ENCODE measurements at regions not wholly inside any gene's neighbourhood (a gene's known extent, or its start where the extent isn't known, plus 50 kb on each side); places are given as distances from the start of the nearest gene placed in this dataset.

DNA sequence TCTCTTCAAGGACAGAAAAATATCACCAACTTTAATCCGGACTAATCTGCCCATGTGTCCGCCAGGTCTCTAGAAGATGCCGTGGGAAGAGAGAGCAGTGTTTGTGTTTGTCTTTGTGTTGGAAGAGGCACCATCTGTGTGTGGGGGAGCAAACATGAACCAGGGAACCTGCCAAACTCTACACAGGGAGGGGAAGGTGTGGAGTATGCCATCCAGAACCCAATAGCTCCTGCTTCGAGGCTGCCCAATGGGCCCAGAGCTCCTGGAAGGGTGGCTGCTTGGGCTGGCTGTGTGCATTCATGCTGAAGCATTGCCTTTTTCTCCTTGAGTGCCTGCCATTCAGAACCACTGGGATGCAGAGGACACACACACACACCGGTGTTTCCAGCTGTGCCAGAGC lies 536.2 kb downstream of the MID1IP1 start:
- Histone ChIP-seq H3K9ac (ENCODE audit: insufficient read depth in 1 of 2, low read depth in 2 of 2, low read length in 2 of 2) (no peak overlapping the region), H3K9me1 (ENCODE audit: control insufficient read depth, insufficient read depth, low read length) (no peaks in the 10 kb centered on the region), H2AFZ (ENCODE audit: low read depth, low read length) (no peak overlapping the region), H3K36me3 (ENCODE audit: control insufficient read depth, insufficient read depth, low read length) (no peaks in the 10 kb centered on the region), H4K20me1 (replicated peaks; ENCODE audit: control insufficient read depth, insufficient read depth, low read length) (no peaks in the 10 kb centered on the region), H3K27ac (ENCODE audit: extremely low read depth, low read depth, low read length) (no peak overlapping the region), H3K4me3 (no peak overlapping the region), H3K79me2 (ENCODE audit: control insufficient read depth, insufficient read depth, low read length) (no peaks in the 10 kb centered on the region), H3K9me3 (replicated peaks; ENCODE audit: control insufficient read depth, insufficient read depth, low read depth, low read length) (no peaks in the 10 kb centered on the region), H3K4me1 (replicated peaks in 1 of 2; ENCODE audit: control insufficient read depth in 2 of 2, insufficient read depth in 2 of 2, low read length in 2 of 2) (no peaks in the 10 kb centered on the region), H3K4me2 (ENCODE audit: insufficient read depth, low read length) (no peak overlapping the region), H3K27me3 (ENCODE audit: control insufficient read depth in 2 of 2, insufficient read depth in 2 of 2, low read length in 2 of 2) (no peaks in the 10 kb centered on the region; a peak in 1 of 5 replicates)
- FAIRE-seq (no peak), ATAC-seq (no peak), DNase-seq (ENCODE audit: extremely low read depth in 1 of 4, low spot score in 3 of 4) (no peak)
- ChIA-PET CTCF (ENCODE audit: low intra/inter-chr PET ratio) (no interaction called here), POLR2A (no interaction called here)
- in situ Hi-C loops (cut with MboI) (no loop called here), intact Hi-C loops (cut with micrococcal nuclease) (no loop called here)
- TF ChIP-seq, protein P1, sequence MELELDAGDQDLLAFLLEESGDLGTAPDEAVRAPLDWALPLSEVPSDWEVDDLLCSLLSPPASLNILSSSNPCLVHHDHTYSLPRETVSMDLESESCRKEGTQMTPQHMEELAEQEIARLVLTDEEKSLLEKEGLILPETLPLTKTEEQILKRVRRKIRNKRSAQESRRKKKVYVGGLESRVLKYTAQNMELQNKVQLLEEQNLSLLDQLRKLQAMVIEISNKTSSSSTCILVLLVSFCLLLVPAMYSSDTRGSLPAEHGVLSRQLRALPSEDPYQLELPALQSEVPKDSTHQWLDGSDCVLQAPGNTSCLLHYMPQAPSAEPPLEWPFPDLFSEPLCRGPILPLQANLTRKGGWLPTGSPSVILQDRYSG (tag; conservative IDR thresholded peaks at IDR 0.05; ENCODE audit: low read depth): no peak
- TF ChIP-seq ZNF133 (CRISPR knock-in tag; IDR thresholded peaks at IDR 0.05) (no peak), POLR2B (IDR thresholded peaks at IDR 0.05; ENCODE audit: low read depth, partially characterized antibody) (no peak), ILF3 (IDR thresholded peaks at IDR 0.05; ENCODE audit: borderline replicate concordance) (no peak), PTRF (tag; IDR thresholded peaks at IDR 0.05) (no peak)
- BruUV-seq (replicated peaks): no TSS peak
- 2% methylated on average over 5 of the region's 5 CpGs for WGBS (ENCODE audit: insufficient coverage, low coverage, missing lambda C conversion rate)

DNA sequence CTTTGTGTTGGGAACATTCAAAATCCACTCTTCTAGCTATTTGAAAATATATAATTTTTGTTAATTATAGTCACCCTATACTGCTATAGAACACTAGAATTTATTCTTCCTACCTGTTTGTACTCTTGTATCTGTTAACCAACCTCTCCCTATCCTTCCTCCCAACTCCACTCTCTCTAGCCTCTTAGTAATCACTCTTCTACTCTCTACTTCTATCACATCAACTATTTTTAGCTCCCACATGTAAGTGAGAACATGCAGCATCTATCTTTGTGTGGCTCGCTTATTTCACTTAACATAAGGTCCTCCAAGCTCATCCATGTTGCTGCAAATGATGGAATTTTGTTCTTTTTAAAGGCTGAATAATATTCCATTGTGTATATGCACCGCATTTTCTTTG lies 537.3 kb downstream of the MID1IP1 start:
- in situ Hi-C loops (cut with MboI): no loop called here
- no TSS peak for BruUV-seq (replicated peaks)
- FAIRE-seq (no peak), DNase-seq (ENCODE audit: extremely low read depth in 1 of 4, low spot score in 3 of 4) (no peak), ATAC-seq (no peak)
- H3K27me3 ChIP-seq (ENCODE audit: control insufficient read depth in 2 of 2, insufficient read depth in 2 of 2, low read length in 2 of 2): no peaks in the 10 kb centered on the region; a peak in 1 of 5 replicates
- CTCF ChIA-PET (ENCODE audit: low intra/inter-chr PET ratio): no interaction called here
- no peak overlapping the region for H3K27ac ChIP-seq (ENCODE audit: extremely low read depth, low read depth, low read length)
- no peaks in the 10 kb centered on the region for H3K9me1 ChIP-seq (ENCODE audit: control insufficient read depth, insufficient read depth, low read length)
- no peak overlapping the region for H3K9ac ChIP-seq (ENCODE audit: insufficient read depth in 1 of 2, low read depth in 2 of 2, low read length in 2 of 2)
- no peaks in the 10 kb centered on the region for H3K79me2 ChIP-seq (ENCODE audit: control insufficient read depth, insufficient read depth, low read length)
- H2AFZ ChIP-seq (ENCODE audit: low read depth, low read length): no peak overlapping the region
- no peak overlapping the region for H3K4me2 ChIP-seq (ENCODE audit: insufficient read depth, low read length)
- POLR2A ChIA-PET: interaction anchor here (0.6 kb wide), 1 partner anchor 27 kb away, joined by 3 read pairs; no protein-coding TSS in a partner anchor
- 0% methylated on average over 2 of the region's 2 CpGs for WGBS (ENCODE audit: insufficient coverage, low coverage, missing lambda C conversion rate)
- intact Hi-C loops (cut with micrococcal nuclease): no loop called here
- H3K9me3 ChIP-seq (replicated peaks; ENCODE audit: control insufficient read depth, insufficient read depth, low read depth, low read length): no peaks in the 10 kb centered on the region
- no peaks in the 10 kb centered on the region for H3K36me3 ChIP-seq (ENCODE audit: control insufficient read depth, insufficient read depth, low read length)
- no peaks in the 10 kb centered on the region for H3K4me1 ChIP-seq (replicated peaks in 1 of 2; ENCODE audit: control insufficient read depth in 2 of 2, insufficient read depth in 2 of 2, low read length in 2 of 2)
- no peaks in the 10 kb centered on the region for H4K20me1 ChIP-seq (replicated peaks; ENCODE audit: control insufficient read depth, insufficient read depth, low read length)
- no peak overlapping the region for H3K4me3 ChIP-seq
- TF ChIP-seq RBM15 (IDR thresholded peaks at IDR 0.05; ENCODE audit: insufficient read depth, low read length) (no peak), TEAD1 (CRISPR knock-in tag; IDR thresholded peaks at IDR 0.05) (no peak), KLF13 (tag; IDR thresholded peaks at IDR 0.05; ENCODE audit: borderline replicate concordance, low read depth) (no peak), MYC (IDR thresholded peaks at IDR 0.05; ENCODE audit: low read depth, low read length) (no peak), MYC (CRISPR knock-in tag; IDR thresholded peaks at IDR 0.05; ENCODE audit: borderline replicate concordance, low read depth) (no peak), MECOM (CRISPR knock-in tag; IDR thresholded peaks at IDR 0.05) (no peak)
- TF ChIP-seq, protein P2, sequence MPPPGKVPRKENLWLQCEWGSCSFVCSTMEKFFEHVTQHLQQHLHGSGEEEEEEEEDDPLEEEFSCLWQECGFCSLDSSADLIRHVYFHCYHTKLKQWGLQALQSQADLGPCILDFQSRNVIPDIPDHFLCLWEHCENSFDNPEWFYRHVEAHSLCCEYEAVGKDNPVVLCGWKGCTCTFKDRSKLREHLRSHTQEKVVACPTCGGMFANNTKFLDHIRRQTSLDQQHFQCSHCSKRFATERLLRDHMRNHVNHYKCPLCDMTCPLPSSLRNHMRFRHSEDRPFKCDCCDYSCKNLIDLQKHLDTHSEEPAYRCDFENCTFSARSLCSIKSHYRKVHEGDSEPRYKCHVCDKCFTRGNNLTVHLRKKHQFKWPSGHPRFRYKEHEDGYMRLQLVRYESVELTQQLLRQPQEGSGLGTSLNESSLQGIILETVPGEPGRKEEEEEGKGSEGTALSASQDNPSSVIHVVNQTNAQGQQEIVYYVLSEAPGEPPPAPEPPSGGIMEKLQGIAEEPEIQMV (tag; conservative IDR thresholded peaks at IDR 0.05; ENCODE audit: low read depth): no peak
- TF ChIP-seq, protein P3, sequence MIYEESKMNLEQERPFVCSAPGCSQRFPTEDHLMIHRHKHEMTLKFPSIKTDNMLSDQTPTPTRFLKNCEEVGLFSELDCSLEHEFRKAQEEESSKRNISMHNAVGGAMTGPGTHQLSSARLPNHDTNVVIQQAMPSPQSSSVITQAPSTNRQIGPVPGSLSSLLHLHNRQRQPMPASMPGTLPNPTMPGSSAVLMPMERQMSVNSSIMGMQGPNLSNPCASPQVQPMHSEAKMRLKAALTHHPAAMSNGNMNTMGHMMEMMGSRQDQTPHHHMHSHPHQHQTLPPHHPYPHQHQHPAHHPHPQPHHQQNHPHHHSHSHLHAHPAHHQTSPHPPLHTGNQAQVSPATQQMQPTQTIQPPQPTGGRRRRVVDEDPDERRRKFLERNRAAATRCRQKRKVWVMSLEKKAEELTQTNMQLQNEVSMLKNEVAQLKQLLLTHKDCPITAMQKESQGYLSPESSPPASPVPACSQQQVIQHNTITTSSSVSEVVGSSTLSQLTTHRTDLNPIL (CRISPR knock-in tag; IDR thresholded peaks at IDR 0.05): no peak
